ENCODE measurements at regions not wholly inside any gene's neighbourhood (a gene's known extent, or its start where the extent isn't known, plus 50 kb on each side); places are given as distances from the start of the nearest gene placed in this dataset.
"Not testable (repeated sequence)": the region's sequence is repeated elsewhere in the genome, so short reads cannot be mapped to it uniquely, and the experiment has no call there.

DNA sequence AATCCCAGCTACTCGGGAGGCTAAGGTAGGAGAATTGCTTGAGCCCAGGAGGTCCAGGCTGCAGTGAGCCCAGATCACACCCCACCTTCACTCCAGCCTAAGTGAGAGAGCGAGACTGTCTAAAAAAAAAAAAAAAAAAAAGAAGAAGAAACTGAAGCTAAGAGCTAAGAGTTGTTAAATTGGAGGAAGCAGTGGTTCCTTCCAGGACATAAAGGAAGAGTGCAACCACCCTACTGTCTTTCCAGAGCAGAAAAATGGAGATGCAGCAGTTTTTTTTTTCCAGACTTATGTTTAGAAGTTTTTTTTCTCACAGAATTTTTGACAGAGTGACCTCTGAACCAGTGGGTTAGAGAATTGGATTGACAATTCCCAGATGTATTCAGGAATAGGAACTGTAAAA lies 88.7 kb downstream of the HLX start:
- H3K9me3 Mint-ChIP-seq: no peaks in the 10 kb centered on the region
- DNase-seq (no peak), ATAC-seq (no peak)
- peaks cover 3% of the 10 kb centered on the region for H3K27me3 Mint-ChIP-seq
- H3K27ac Mint-ChIP-seq: no peak overlapping the region
- no peaks in the 10 kb centered on the region for H3K4me1 Mint-ChIP-seq
- no peaks in the 10 kb centered on the region for H3K36me3 Mint-ChIP-seq (ENCODE audit: low read depth)
- no peak overlapping the region for H3K4me3 Mint-ChIP-seq

DNA sequence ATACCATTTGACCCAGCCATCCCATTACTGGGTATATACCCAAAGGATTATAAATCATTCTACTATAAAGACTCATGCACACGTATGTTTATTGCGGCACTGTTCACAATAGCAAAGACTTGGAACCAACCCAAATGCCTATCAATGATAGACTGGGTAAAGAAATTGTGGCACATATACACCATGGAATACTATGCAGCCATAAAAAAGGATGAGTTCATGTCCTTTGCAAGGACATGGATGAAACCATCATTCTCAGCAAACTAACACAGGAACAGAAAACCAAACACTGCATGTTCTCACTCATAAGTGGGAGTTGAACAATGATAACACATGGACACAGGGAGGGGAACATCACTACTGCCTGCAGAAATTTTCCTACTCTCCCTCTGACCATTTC lies 90.0 kb downstream of the HLX start:
- not testable (repeated sequence) for H3K36me3 Mint-ChIP-seq (ENCODE audit: low read depth); H3K27ac Mint-ChIP-seq; H3K9me3 Mint-ChIP-seq; H3K4me1 Mint-ChIP-seq; DNase-seq; H3K27me3 Mint-ChIP-seq; ATAC-seq; H3K4me3 Mint-ChIP-seq

DNA sequence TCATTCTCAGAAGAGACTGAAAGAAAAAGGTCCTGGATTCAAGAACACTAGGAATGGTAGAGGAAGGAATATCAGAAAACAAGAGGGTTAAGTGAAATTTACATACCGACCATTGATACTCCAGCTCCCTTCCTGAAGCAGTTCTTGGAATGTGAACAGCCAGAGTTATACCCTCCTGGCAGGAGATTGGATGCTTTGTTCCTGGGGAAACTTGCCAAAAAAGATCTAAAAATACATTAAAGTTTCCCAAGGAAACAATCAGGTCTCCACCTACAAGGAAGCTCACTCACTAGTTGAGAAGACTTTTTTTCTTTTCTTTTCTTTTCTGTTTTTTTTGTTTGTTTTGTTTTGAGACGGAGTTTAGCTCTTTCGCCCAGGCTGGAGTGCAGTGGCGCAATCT lies 91.1 kb downstream of the HLX start:
- ATAC-seq (no peak), DNase-seq (no peak)
- Mint-ChIP-seq H3K9me3 (no peaks in the 10 kb centered on the region), H3K36me3 (ENCODE audit: low read depth) (no peaks in the 10 kb centered on the region), H3K27me3 (peaks cover 3% of the 10 kb centered on the region), H3K4me3 (no peak overlapping the region), H3K4me1 (no peaks in the 10 kb centered on the region), H3K27ac (no peak overlapping the region)

DNA sequence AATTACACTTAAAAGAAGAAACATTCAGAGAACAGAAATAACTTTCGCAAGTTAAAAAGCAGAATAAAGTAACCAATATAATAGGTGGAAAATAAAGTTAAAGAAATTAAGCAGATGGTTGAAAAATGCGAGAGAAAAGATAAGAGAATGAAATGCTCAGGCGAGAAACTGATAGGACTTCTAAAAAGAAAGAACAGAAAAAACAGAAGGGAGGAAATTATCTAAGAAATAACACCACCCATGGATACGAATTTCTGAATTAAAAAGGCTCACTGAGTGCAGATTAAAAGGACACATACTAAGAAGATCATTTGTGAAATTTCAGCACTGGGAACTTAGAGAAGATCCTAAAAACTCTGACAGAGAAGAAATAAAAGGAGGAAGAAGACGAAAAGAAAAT lies 92.0 kb downstream of the HLX start:
- Mint-ChIP-seq H3K9me3 (no peaks in the 10 kb centered on the region), H3K27me3 (peaks cover 3% of the 10 kb centered on the region), H3K4me3 (no peak overlapping the region), H3K36me3 (ENCODE audit: low read depth) (no peaks in the 10 kb centered on the region), H3K27ac (no peak overlapping the region), H3K4me1 (no peaks in the 10 kb centered on the region)
- no peak for DNase-seq
- no peak for ATAC-seq

DNA sequence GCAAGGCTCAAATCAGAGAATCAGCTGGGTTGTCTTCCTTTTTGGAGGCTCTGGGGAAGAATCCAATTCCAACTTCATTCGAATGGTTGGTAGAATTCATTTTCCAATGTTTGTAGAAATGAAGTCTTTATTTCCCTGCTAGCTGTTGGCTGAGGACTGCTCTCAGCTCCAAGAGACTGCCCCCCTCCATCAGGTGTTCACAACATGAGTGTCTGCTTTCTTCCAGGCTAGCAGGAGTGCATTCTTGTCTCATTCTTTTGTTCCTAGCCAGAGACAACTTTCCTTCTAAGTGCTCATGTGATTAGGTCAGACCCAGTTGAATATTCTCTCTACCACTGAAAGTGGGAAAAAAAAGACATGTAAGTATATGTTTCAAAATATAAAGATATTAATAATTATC lies 95.2 kb downstream of the HLX start:
- no peaks in the 10 kb centered on the region for H3K36me3 Mint-ChIP-seq (ENCODE audit: low read depth)
- ATAC-seq (no peak), DNase-seq (no peak)
- H3K27me3 Mint-ChIP-seq: peaks cover 3% of the 10 kb centered on the region
- no peak overlapping the region for H3K4me3 Mint-ChIP-seq
- no peak overlapping the region for H3K27ac Mint-ChIP-seq
- H3K9me3 Mint-ChIP-seq: no peaks in the 10 kb centered on the region
- H3K4me1 Mint-ChIP-seq: no peaks in the 10 kb centered on the region

DNA sequence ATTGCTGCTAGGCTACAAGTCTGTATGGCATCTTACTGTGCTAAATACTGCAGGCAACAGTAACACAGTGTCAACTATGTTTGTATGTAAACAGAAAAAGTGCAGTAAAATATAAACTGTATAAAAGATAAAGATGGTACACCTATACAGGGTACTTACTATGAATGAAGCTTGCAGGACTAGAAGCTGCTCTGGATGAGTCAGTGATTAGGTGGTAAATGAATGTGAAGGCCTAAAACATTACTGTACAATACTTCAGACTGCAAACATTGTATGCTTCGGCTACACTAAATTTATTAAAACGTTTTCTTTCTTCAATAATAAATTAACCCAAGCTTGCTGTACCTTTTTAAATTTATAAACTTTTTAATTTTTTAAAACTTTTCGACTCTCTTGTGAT lies 97.1 kb downstream of the HLX start:
- no peak for DNase-seq
- no peaks in the 10 kb centered on the region for H3K4me1 Mint-ChIP-seq
- no peaks in the 10 kb centered on the region for H3K27me3 Mint-ChIP-seq
- no peak overlapping the region for H3K27ac Mint-ChIP-seq
- H3K36me3 Mint-ChIP-seq (ENCODE audit: low read depth): no peaks in the 10 kb centered on the region
- no peak overlapping the region for H3K4me3 Mint-ChIP-seq
- no peak for ATAC-seq
- H3K9me3 Mint-ChIP-seq: no peaks in the 10 kb centered on the region

DNA sequence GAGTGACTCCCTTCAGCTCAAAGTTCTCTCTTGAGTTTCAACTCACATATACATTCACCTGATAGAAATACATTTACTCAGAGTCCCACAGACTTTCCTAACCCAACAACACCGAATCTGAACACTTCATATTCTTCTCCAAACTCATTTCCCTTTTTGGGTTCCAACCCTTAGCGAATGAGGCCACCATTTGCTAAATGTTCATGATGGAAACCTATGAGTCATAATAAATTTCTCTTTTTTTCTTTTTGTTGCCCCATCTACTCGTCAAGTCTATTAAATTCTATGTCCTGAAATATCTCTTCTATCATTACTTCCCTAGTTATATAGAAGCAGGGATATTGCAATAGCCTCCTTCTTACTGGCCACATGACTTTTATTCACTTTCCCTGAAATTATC lies 100.1 kb downstream of the HLX start:
- Mint-ChIP-seq H3K4me1 (no peaks in the 10 kb centered on the region), H3K36me3 (ENCODE audit: low read depth) (no peaks in the 10 kb centered on the region), H3K27ac (no peak overlapping the region), H3K4me3 (no peak overlapping the region), H3K9me3 (no peaks in the 10 kb centered on the region), H3K27me3 (no peaks in the 10 kb centered on the region)
- DNase-seq (no peak), ATAC-seq (no peak)

DNA sequence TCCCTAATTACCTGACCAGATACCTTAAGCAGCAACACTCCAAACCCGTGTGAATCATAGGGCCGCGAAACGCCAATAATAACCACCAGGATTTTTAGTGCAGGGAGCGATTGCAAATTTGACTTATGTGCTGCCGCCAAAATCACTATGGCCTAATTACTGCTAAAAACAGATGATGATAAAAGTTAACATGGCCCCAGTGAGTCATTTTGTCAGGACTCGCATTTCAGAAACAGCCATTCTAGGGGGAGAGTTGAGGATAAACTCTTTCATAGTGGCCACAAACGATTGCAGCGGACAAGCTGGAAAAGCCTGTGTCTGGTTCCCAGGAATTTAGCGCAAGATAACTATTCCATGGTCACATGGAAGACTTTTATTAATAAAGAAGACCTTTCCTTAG lies 103.4 kb downstream of the HLX start:
- Mint-ChIP-seq H3K4me1 (no peaks in the 10 kb centered on the region), H3K27me3 (no peaks in the 10 kb centered on the region), H3K36me3 (ENCODE audit: low read depth) (no peaks in the 10 kb centered on the region), H3K9me3 (no peaks in the 10 kb centered on the region), H3K27ac (no peak overlapping the region), H3K4me3 (no peak overlapping the region)
- DNase-seq (no peak), ATAC-seq (no peak)

DNA sequence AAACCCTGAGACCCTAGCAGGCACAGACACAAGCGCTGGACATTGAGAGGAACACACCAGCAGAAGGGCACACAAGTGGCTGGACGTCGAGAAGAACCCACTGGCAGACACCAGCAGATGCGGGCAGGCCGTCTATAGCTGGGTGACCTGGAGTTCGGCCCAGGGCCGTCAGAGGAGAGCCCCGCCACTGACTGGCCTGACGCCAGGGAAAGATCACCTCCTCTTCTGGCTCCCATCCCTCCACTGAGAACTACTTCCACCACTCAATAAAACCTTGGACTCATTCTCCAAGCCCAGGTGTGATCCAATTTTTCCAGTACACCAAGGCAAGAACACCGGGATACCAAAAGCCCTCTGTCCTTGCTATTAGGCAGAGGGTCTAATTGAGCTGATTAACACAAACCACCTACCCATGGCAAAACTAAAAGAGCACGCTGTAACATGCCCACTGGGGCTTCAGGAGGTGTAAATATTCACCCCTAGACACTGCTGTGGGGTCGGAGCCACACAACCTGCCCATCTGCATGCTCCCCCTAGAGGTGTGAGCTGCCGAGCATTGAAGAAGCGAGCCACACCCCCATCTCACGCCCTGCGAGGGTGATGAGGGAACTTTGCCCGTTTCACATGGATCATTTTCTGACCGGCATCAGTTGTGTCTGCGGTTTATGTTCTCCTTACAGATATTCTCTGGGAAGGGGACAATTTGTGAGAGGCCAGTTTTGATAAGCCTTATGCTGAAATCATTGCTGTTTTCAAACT lies 104.8 kb downstream of the HLX start:
- DNase-seq: no peak
- Mint-ChIP-seq H3K36me3 (ENCODE audit: low read depth) (no peaks in the 10 kb centered on the region), H3K4me3 (no peak overlapping the region), H3K4me1 (no peaks in the 10 kb centered on the region), H3K27ac (no peak overlapping the region), H3K27me3 (no peaks in the 10 kb centered on the region), H3K9me3 (no peaks in the 10 kb centered on the region)
- no peak for ATAC-seq

DNA sequence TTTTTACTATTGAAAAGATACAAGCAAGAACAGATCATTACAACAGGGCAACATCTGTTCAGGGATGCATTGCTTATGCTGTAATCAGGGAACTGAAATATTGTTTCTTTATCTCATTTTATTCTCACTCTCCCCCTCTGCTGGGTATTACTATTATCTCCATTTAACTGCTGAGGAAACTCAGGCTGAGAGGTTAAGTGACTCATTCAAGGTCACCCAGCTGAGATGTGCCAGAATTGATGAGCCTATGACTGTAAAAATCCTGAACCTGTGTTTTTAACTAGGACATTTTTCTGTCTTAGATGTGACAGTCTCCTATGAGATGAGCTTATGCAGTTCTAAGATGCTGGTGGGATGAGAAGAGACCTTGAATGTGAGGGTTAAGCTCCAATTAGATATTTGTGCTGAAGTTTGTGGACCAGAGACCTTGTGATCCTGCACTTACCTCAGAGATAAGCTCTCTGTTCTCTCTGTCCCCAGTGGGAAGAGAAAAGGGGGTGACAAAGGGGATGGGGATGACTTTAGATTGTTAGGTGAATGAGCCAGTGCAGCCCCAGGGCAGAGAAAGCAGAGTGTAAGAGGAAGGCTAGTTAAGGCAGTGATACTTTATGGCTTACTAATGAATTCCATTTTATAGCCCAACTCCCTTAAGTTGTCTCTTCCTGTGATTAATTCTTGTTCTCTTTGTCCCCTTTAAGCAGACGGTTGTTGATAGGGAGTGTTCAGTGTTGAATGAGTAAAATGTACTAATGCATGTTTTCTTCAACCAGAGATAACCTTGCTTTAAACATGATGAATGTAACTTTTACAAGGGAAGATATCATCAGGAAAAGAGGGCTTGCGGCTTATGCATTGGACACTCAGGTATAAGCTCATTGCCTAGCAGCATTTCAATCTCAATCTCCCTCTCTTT lies 111.4 kb downstream of the HLX start:
- Mint-ChIP-seq H3K4me1 (no peaks in the 10 kb centered on the region), H3K27me3 (peaks cover 7% of the 10 kb centered on the region), H3K36me3 (ENCODE audit: low read depth) (no peaks in the 10 kb centered on the region), H3K9me3 (no peaks in the 10 kb centered on the region), H3K27ac (no peak overlapping the region), H3K4me3 (no peak overlapping the region)
- DNase-seq (no peak), ATAC-seq (no peak)

DNA sequence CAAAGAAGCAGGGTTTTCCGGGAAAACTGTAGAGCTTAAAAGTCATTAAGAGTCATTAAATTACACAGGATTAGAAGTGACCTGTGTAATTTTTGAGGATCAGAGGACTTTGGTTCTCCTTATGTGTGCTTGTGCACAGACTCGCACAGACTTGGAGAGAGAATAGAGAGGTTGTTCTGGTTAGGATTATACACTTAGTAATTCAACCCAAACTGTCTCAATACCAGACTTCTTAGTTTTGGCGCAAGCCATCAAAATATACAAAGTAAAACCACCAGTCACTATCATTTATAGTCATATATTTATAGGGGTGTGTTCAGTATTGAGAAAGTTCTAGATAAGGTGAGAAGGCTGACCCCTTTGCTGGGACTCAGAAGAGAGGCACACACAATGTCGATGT lies 112.3 kb downstream of the HLX start:
- no peak for ATAC-seq

DNA sequence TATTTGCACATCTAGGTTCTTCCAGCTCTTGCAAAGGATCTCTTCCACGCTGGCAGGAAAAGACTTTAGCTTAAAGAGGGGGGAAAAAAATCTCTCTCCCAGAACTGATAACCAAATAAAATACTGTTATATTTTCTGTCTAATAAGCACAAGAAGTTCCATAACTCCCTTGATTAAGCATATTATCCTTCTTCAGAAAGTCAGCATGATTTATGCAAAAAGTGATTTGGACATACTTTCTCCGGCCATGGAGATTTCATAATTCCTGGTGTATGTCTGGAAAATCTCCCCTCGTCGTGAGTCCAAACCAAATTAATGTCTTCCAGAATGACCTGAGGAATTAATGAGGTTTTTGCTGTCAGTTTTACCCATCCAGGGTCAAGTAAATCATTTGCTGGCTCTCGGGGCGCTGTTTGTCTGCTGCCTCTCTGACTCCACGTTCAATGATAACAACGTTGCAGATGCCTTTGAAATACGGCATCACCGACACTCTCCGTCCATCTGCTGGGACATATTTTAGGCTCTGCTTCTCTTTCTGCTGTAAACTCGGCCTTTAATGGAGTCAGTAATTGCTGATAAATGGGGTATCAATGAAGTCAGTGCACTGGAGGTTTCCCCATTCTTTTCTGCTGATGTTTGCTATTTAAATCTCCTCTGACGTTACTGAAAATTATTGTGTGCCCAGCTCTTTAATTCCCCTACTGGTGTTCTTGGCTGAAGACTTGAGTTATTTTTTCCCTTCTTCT lies 112.9 kb downstream of the HLX start:
- no peaks in the 10 kb centered on the region for H3K4me1 Mint-ChIP-seq

More for the DNA sequence above, 112.3 kb downstream of the HLX start:
- no peak for DNase-seq
- Mint-ChIP-seq H3K27me3 (peaks cover 7% of the 10 kb centered on the region), H3K27ac (no peak overlapping the region), H3K4me3 (no peak overlapping the region), H3K36me3 (ENCODE audit: low read depth) (no peaks in the 10 kb centered on the region), H3K4me1 (no peaks in the 10 kb centered on the region), H3K9me3 (no peaks in the 10 kb centered on the region)

DNA sequence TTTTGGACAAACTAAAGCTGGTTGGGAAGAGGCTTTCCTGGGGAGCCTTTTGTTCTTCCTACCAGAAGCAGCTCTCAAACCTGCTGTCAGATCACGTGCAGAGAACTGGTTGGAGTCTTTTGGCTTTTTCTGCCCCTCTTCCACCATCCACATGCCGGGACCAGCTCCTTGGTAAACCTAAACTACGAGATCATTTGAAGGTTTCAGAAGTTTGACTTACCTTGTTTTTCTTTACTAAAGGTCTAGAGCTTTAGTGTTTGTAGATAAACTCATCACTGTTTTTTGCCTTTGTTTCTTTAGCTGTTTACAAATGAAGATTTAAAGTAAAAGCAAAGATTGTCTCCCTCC lies 113.4 kb downstream of the HLX start:
- Mint-ChIP-seq H3K36me3 (ENCODE audit: low read depth) (no peaks in the 10 kb centered on the region), H3K27me3 (peaks cover 7% of the 10 kb centered on the region), H3K9me3 (peaks cover 7% of the 10 kb centered on the region), H3K4me1 (no peaks in the 10 kb centered on the region), H3K27ac (no peak overlapping the region), H3K4me3 (no peak overlapping the region)
- no peak for DNase-seq
- ATAC-seq: no peak

More for the DNA sequence above, 112.9 kb downstream of the HLX start:
- H3K4me3 Mint-ChIP-seq: no peak overlapping the region
- H3K27ac Mint-ChIP-seq: no peak overlapping the region
- DNase-seq (no peak), ATAC-seq (no peak)
- no peaks in the 10 kb centered on the region for H3K36me3 Mint-ChIP-seq (ENCODE audit: low read depth)
- peaks cover 4% of the 10 kb centered on the region for H3K9me3 Mint-ChIP-seq
- H3K27me3 Mint-ChIP-seq: peaks cover 7% of the 10 kb centered on the region

DNA sequence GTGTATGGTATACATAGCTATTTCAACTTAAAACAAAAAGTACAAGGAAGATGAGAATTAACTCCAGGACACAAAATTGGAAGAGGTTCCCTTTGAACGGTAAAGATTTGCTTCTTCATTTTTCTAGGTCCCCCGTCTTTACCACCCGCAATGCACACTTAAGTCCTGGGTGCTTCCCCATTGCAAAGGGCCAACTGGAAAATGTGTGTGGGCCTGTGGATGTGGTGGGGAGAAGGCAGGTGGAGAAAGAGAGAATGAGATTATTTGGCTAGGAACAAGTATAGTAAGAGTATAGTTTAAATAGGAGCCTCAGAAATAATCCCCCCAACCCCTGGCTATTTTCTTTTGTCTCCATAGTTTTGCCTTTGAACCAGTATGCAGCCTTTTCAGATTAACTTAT lies 115.4 kb downstream of the HLX start:
- no peak for ATAC-seq
- Mint-ChIP-seq H3K9me3 (peaks cover 7% of the 10 kb centered on the region), H3K36me3 (ENCODE audit: low read depth) (no peaks in the 10 kb centered on the region), H3K27me3 (peaks cover 11% of the 10 kb centered on the region), H3K4me1 (no peaks in the 10 kb centered on the region), H3K4me3 (no peak overlapping the region), H3K27ac (no peak overlapping the region)
- DNase-seq: no peak

DNA sequence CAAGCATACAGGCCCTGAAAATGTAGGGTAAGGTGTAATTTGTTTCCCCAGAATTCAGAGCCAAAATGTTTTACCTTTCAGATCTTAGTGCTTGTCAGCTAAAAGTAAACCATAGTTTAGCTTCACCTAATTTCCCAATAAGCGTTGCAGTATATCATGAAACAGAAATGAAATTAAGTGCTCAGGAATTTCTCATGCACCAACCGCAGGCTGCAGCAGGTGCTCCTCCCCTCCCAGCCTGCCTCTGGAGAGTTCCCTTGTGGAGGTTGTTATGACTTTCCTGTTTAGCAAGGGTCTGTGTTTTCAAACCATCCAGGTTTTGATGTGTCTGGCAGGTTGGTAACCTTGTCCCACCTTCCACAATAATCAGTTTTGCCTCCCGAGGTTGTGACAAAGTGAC lies 118.5 kb downstream of the HLX start:
- H3K9me3 Mint-ChIP-seq: peaks cover 7% of the 10 kb centered on the region
- no peaks in the 10 kb centered on the region for H3K4me1 Mint-ChIP-seq
- peaks cover 6% of the 10 kb centered on the region for H3K27me3 Mint-ChIP-seq
- ATAC-seq (no peak), DNase-seq (no peak)
- no peaks in the 10 kb centered on the region for H3K36me3 Mint-ChIP-seq (ENCODE audit: low read depth)
- H3K4me3 Mint-ChIP-seq: no peak overlapping the region
- H3K27ac Mint-ChIP-seq: no peak overlapping the region

Measured in activated naive CD8-positive, alpha-beta T cell treated with anti-CD3 and anti-CD28 coated beads, Interleukin-2, amount 50 U/mL, for 24 hours (primary cell).